ENCODE measurements at regions not wholly inside any gene's neighbourhood (a gene's known extent, or its start where the extent isn't known, plus 50 kb on each side); places are given as distances from the start of the nearest gene placed in this dataset.

- ChIA-PET CTCF (ENCODE audit: low intra/inter-chr PET ratio, low total read pairs) (no interaction called here), POLR2A (no interaction called here)
- no peaks in the 10 kb centered on the region for H3K79me2 ChIP-seq (ENCODE audit: insufficient read depth, low read length)
- peaks cover 39% of the 10 kb centered on the region for H3K9me3 ChIP-seq (ENCODE audit: low read length)
- H3K9ac ChIP-seq (ENCODE audit: insufficient read depth, low read depth, low read length), result no peak overlapping the region
- intact Hi-C loops (cut with micrococcal nuclease; ENCODE audit: unreplicated experiment), result no loop called here
- no peaks in the 10 kb centered on the region for H3K27me3 ChIP-seq (ENCODE audit: control insufficient read depth in 1 of 2, insufficient read depth in 2 of 2, low read length in 2 of 2)
- ATAC-seq (no peak), FAIRE-seq (no peak), DNase-seq (ENCODE audit: low spot score) (no peak)
- H3K36me3 ChIP-seq (replicated peaks in 1 of 2; ENCODE audit: control insufficient read depth in 1 of 2, insufficient read depth in 2 of 2, low read length in 2 of 2), result no peaks in the 10 kb centered on the region
- WGBS (ENCODE audit: low lambda C conversion rate), result 3% methylated on average over 1 of the region's 1 CpG
- H3K4me1 ChIP-seq (ENCODE audit: insufficient read depth, low read length), result no peaks in the 10 kb centered on the region
- H3K4me2 ChIP-seq (ENCODE audit: low read depth, low read length), result no peak overlapping the region
- no peak overlapping the region for H3K4me3 ChIP-seq (replicated peaks in 1 of 3; ENCODE audit: insufficient read depth in 1 of 3, low read depth in 2 of 3, low read length in 3 of 3)
- BruUV-seq (replicated peaks), result no TSS peak
- no peaks in the 10 kb centered on the region for H4K20me1 ChIP-seq (ENCODE audit: insufficient read depth, low read length)
- H3K27ac ChIP-seq (ENCODE audit: extremely low read length, insufficient read depth, low read length), result no peak overlapping the region
- no peak overlapping the region for H2AFZ ChIP-seq (ENCODE audit: low read length)
- in situ Hi-C loops (cut with HindIII; ENCODE audit: extremely low pct_ligation_motif_present, low pct_unique_long_range_greater_than_20kb), result no loop called here
- TF ChIP-seq FOXA3 (CRISPR knock-in tag; IDR thresholded peaks at IDR 0.05) (no peak), ZNF776 (CRISPR knock-in tag; IDR thresholded peaks at IDR 0.05) (no peak), SMARCC2 (IDR thresholded peaks at IDR 0.05) (no peak), WIZ (CRISPR knock-in tag; IDR thresholded peaks at IDR 0.05) (no peak), RFX1 (IDR thresholded peaks at IDR 0.05) (no peak), NFKBIZ (CRISPR knock-in tag; IDR thresholded peaks at IDR 0.05) (no peak), ZNF496 (CRISPR knock-in tag; IDR thresholded peaks at IDR 0.05; ENCODE audit: insufficient replicate concordance) (no peak), ONECUT2 (CRISPR knock-in tag; IDR thresholded peaks at IDR 0.05) (no peak), ARNT2 (CRISPR knock-in tag; IDR thresholded peaks at IDR 0.05; ENCODE audit: low read depth) (no peak), POGZ (CRISPR knock-in tag; IDR thresholded peaks at IDR 0.05) (no peak), MBD4 (IDR thresholded peaks at IDR 0.05; ENCODE audit: borderline replicate concordance, low read length) (no peak)
Observed at GRCh38 chr13:78084401-78084800, 165.8 kb upstream of the EDNRB start.

GRCh38 chr13:78078168-78078567 is 159.5 kb upstream of the EDNRB start:
- intact Hi-C loops (cut with micrococcal nuclease; ENCODE audit: unreplicated experiment), result no loop called here
- Histone ChIP-seq H3K79me2 (ENCODE audit: insufficient read depth, low read length) (no peaks in the 10 kb centered on the region), H4K20me1 (ENCODE audit: insufficient read depth, low read length) (no peaks in the 10 kb centered on the region), H3K4me3 (replicated peaks in 1 of 3; ENCODE audit: insufficient read depth in 1 of 3, low read depth in 2 of 3, low read length in 3 of 3) (no peak overlapping the region), H3K27ac (ENCODE audit: extremely low read length, insufficient read depth, low read length) (no peak overlapping the region), H3K4me2 (ENCODE audit: low read depth, low read length) (no peak overlapping the region), H3K9me3 (ENCODE audit: low read length) (peaks cover 32% of the 10 kb centered on the region), H3K9ac (ENCODE audit: insufficient read depth, low read depth, low read length) (no peak overlapping the region), H3K27me3 (ENCODE audit: control insufficient read depth in 1 of 2, insufficient read depth in 2 of 2, low read length in 2 of 2) (no peaks in the 10 kb centered on the region), H3K4me1 (ENCODE audit: insufficient read depth, low read length) (no peaks in the 10 kb centered on the region), H2AFZ (ENCODE audit: low read length) (no peak overlapping the region), H3K36me3 (replicated peaks in 1 of 2; ENCODE audit: control insufficient read depth in 1 of 2, insufficient read depth in 2 of 2, low read length in 2 of 2) (no peaks in the 10 kb centered on the region)
- ChIA-PET CTCF (ENCODE audit: low intra/inter-chr PET ratio, low total read pairs) (no interaction called here), POLR2A (no interaction called here)
- no peak for DNase-seq (ENCODE audit: low spot score)
- no peak for FAIRE-seq
- in situ Hi-C loops (cut with HindIII; ENCODE audit: extremely low pct_ligation_motif_present, low pct_unique_long_range_greater_than_20kb), result no loop called here
- BruUV-seq (replicated peaks), result no TSS peak
- WGBS (ENCODE audit: low lambda C conversion rate), result 0% methylated on average over 3 of the region's 3 CpGs
- TF ChIP-seq HINFP (CRISPR knock-in tag; IDR thresholded peaks at IDR 0.05; ENCODE audit: low read depth) (no peak), IKZF1 (IDR thresholded peaks at IDR 0.05) (no peak), MTF2 (CRISPR knock-in tag; IDR thresholded peaks at IDR 0.05; ENCODE audit: borderline replicate concordance) (no peak)
- ATAC-seq, result no peak

Measured in HepG2 (cell line).